NB4 (cell line): ENCODE measurements at regions not wholly inside any gene's neighbourhood (a gene's known extent, or its start where the extent isn't known, plus 50 kb on each side); places are given as distances from the start of the nearest gene placed in this dataset.

Source experiments
- MYC ChIP-seq: IDR thresholded peaks from 2 replicates; pipeline ENCODE4 v1.6.1; 2011; ENCODE audit warnings: low read depth, low read length
- POLR2A ChIP-seq: IDR thresholded peaks from 2 replicates; pipeline ENCODE4 v1.6.1; 2011; ENCODE audit warnings: mild to moderate bottlenecking; ENCODE audit not compliant: insufficient read length; ENCODE audit errors: extremely low read depth
- TF ChIP-seq, protein P1 (sequence below): IDR thresholded peaks from one replicate; pipeline ENCODE4 v1.5.1; 2012; ENCODE audit warnings: low read depth, low read length
- TF ChIP-seq, protein P2 (sequence below): IDR thresholded peaks from 2 replicates; pipeline ENCODE4 v1.6.1; 2011; ENCODE audit warnings: low read depth, low read length

DNA sequence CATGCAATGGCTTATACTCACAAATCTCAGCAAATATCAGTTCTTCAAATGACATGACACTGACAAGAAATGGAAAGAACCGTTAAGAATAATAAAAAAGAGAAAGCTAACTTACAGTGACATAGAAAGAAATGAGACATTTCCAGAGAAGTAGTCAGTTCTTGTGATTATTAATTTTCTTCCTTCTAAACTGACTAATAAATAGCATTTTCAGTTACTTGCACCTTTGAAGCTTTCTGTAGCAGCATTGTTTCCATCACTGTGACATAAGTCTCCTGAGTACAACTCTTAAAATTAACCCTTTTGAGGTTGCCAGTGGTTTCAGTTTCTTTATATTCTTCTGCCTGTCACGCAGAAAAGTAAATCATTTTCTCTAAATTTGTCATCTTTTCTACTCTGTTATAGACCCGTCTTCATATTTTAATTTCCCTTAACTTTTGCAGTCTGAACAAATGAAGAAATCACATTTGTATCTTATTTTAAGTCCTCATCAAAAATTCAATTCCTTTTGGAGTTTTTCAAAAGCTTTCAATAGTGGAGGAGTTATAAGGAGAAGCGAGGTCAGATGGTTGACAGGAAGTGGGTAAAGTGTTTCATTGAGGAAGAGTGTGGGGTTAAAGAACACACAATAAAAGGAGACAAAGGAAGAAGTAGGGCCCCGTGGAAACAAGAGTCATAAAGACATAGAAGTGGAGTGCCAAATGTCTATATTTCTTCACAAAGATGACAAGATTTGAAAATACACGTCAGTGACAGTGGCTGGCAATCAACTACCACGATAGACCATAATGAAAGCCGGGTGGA lies 57.9 kb upstream of the S1PR1 start:
- TF ChIP-seq, protein P1, sequence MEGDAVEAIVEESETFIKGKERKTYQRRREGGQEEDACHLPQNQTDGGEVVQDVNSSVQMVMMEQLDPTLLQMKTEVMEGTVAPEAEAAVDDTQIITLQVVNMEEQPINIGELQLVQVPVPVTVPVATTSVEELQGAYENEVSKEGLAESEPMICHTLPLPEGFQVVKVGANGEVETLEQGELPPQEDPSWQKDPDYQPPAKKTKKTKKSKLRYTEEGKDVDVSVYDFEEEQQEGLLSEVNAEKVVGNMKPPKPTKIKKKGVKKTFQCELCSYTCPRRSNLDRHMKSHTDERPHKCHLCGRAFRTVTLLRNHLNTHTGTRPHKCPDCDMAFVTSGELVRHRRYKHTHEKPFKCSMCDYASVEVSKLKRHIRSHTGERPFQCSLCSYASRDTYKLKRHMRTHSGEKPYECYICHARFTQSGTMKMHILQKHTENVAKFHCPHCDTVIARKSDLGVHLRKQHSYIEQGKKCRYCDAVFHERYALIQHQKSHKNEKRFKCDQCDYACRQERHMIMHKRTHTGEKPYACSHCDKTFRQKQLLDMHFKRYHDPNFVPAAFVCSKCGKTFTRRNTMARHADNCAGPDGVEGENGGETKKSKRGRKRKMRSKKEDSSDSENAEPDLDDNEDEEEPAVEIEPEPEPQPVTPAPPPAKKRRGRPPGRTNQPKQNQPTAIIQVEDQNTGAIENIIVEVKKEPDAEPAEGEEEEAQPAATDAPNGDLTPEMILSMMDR, result no peak
- TF ChIP-seq, protein P2, sequence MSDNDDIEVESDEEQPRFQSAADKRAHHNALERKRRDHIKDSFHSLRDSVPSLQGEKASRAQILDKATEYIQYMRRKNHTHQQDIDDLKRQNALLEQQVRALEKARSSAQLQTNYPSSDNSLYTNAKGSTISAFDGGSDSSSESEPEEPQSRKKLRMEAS, result no peak
- TF ChIP-seq POLR2A (no peak), MYC (no peak)
